Peyer's patch (tissue), 4 donors: ENCODE measurements at regions not wholly inside any gene's neighbourhood (a gene's known extent, or its start where the extent isn't known, plus 50 kb on each side); places are given as distances from the start of the nearest gene placed in this dataset.

ENCODE experiments used
- CTCF ChIP-seq, 6 experiments: fragments of 450-650 bp in 4 of 6; fragments of 200-600 bp in 2 of 6; sonication (generic) in 1 of 6; IDR thresholded peaks; one replicate each; pipeline ENCODE4 v1.5.1; 2017 to 2019; ENCODE audit warnings: antibody characterized with exemption in 6 of 6, mild to moderate bottlenecking in 3 of 6, moderate library complexity in 1 of 6
- POLR2A ChIP-seq, 2 donors: fragments of 450-650 bp; IDR thresholded peaks; one replicate each; pipeline ENCODE4 v1.5.1; 2017; ENCODE audit warnings: antibody characterized with exemption in 2 of 2, mild to moderate bottlenecking in 2 of 2, moderate library complexity in 2 of 2

- no peak for TF ChIP-seq CTCF (IDR thresholded peaks at IDR 0.05)
- TF ChIP-seq POLR2A (IDR thresholded peaks at IDR 0.05) = no peak
Observed at GRCh38 chr7:41125343-41125742, 577.5 kb downstream of the INHBA start.
